Activated CD4-positive, alpha-beta memory T cell treated with anti-CD3 and anti-CD28 coated beads, Interleukin-2, amount 10 ng/mL, durations not matched to agents 7 days and 5 days (primary cell): ENCODE measurements at regions not wholly inside any gene's neighbourhood (a gene's known extent, or its start where the extent isn't known, plus 50 kb on each side); places are given as distances from the start of the nearest gene placed in this dataset.

ENCODE experiments used
- CTCF ChIA-PET: fragments of 350-600 bp; sonication (Branson Sonifier 250); formaldehyde crosslinking; loops from one replicate; lab custom pipeline; 2021; ENCODE audit warnings: antibody characterized with exemption, inconsistent platforms; lab: Charles Lee
- POLR2A ChIA-PET: fragments of 350-600 bp; sonication (Branson Sonifier 250); formaldehyde crosslinking; loops from one replicate; lab custom pipeline; 2021; ENCODE audit warnings: antibody characterized with exemption; lab: Charles Lee
- DNase-seq: peaks from one replicate; pipeline ENCODE4 v3.0.0-alpha.2; 2020
- H3K27ac Mint-ChIP-seq: one replicate; pipeline ENCODE4 v1.8.0; 2021; ENCODE audit warnings: mild to moderate bottlenecking, mixed read lengths
- H3K27me3 Mint-ChIP-seq: one replicate; pipeline ENCODE4 v1.8.0; 2021; ENCODE audit warnings: mixed read lengths
- H3K36me3 Mint-ChIP-seq: one replicate; pipeline ENCODE4 v1.8.0; 2021; ENCODE audit warnings: low read depth, mixed read lengths
- H3K4me1 Mint-ChIP-seq: one replicate; pipeline ENCODE4 v1.8.0; 2021; ENCODE audit warnings: mixed read lengths
- H3K4me3 Mint-ChIP-seq: one replicate; pipeline ENCODE4 v1.8.0; 2021; ENCODE audit warnings: mild to moderate bottlenecking, mixed read lengths
- H3K9me3 Mint-ChIP-seq: one replicate; pipeline ENCODE4 v1.8.0; 2021; ENCODE audit warnings: mixed read lengths

DNA sequence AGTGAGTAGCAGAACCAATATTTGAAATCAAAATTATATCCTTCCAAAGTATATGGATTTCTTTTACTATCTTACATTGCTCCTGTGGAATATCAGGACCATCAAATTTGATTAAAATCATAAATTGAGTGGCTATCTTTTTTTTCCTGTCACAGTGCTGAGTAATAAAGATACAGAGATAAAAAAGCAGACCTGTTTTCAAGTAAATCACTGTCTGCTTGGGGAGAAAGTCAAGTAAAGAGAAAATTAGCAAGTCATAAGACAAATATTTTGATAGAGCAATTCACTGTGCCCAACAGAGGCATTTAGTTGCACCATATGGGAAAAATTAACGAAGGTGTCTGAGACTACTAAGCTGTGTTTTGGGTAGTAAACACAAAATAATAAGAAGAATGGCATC is 933.7 kb downstream of the NTRK3 start:
- Mint-ChIP-seq H3K27ac (no peak overlapping the region), H3K36me3 (no peaks in the 10 kb centered on the region), H3K9me3 (no peaks in the 10 kb centered on the region), H3K27me3 (no peaks in the 10 kb centered on the region), H3K4me3 (no peak overlapping the region), H3K4me1 (no peaks in the 10 kb centered on the region)
- CTCF ChIA-PET = no interaction called here
- POLR2A ChIA-PET = no interaction called here
- no peak for DNase-seq

DNA sequence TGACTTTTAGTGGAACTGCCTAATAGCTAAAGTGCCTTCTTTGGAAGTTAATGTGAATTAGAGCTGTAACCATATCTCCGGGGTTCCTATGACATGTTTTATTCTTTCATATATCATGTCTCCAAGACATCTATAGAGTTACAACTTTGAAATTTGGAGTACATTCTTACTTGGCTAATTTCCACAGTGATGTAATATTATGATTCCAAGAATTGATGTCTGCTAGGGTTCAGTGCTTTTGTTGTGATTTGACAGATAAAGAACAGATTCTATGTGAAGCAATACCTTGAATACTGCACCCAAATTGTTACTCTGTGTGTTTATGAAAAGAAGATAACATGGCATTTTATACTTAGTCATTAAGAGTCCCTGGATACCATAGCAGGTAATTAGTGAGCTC is 934.3 kb downstream of the NTRK3 start:
- POLR2A ChIA-PET = no interaction called here
- Mint-ChIP-seq H3K27me3 (no peaks in the 10 kb centered on the region), H3K36me3 (no peaks in the 10 kb centered on the region), H3K9me3 (no peaks in the 10 kb centered on the region), H3K4me3 (no peak overlapping the region), H3K4me1 (no peaks in the 10 kb centered on the region), H3K27ac (no peak overlapping the region)
- CTCF ChIA-PET = no interaction called here
- DNase-seq = no peak

DNA sequence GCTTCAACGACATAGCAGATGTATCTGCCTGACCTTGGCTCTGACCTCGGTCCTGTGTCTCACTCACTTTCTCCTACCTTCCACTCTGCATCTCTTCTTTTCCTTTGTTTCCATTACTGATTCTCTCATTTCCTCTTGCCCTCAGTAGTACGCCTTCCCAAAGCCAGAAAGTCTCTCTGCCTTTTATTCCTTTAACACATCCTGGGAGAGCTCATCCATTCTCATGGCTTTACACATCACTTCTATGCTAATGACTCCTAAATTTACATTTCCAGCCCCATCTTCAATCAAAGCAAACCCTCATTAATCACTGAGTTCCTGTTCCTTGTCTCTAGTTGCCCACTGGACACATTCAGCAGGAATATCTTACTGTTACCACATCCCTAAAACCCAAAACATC is 938.6 kb downstream of the NTRK3 start:
- no peaks in the 10 kb centered on the region for H3K4me1 Mint-ChIP-seq
- no peaks in the 10 kb centered on the region for H3K9me3 Mint-ChIP-seq
- no peak overlapping the region for H3K4me3 Mint-ChIP-seq
- CTCF ChIA-PET = no interaction called here
- H3K36me3 Mint-ChIP-seq = no peaks in the 10 kb centered on the region
- H3K27me3 Mint-ChIP-seq = no peaks in the 10 kb centered on the region
- POLR2A ChIA-PET = no interaction called here
- H3K27ac Mint-ChIP-seq = no peak overlapping the region
- DNase-seq = no peak

DNA sequence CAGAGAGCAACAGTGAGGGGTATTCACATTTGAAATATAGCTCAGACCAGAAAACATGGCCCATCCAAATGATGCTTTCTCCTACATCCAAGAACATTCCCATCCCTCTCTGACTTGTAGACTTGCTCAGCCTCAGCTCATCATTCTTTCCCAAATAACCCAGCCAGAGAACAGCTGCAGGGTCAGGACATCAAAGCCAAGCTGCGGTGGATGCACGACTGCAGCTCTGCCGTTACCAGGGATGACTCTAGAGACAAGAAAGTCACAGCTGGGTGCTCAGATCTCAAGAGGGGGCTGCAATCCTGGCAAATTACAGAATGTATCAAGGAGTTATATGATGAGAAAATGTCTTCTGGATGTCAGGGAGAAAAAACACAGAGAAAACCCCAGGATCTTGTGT is 944.3 kb downstream of the NTRK3 start:
- ChIA-PET POLR2A (no interaction called here), CTCF (no interaction called here)
- Mint-ChIP-seq H3K36me3 (no peaks in the 10 kb centered on the region), H3K27me3 (no peaks in the 10 kb centered on the region), H3K4me1 (no peaks in the 10 kb centered on the region), H3K4me3 (no peak overlapping the region), H3K27ac (no peak overlapping the region), H3K9me3 (no peaks in the 10 kb centered on the region)
- DNase-seq = no peak

DNA sequence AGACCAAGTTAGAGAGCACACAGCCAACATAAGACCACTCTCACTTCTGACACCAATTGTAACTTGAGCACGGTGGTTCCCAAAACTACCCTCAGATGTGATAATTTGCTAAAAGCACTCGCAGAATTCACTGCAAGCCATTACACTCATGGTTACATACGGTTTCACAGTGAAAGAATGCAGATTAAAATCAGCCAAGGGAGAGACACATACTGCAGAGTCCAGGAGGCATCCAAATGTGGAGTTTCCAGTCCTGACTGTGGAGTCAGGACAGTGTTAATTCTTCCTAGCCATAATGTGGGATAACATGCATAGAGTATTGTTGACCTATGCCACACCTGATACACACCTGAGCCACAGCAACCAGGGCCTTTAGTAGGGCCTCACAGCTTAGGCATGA is 956.4 kb downstream of the NTRK3 start:
- DNase-seq = no peak
- H3K36me3 Mint-ChIP-seq = no peaks in the 10 kb centered on the region
- no peak overlapping the region for H3K27ac Mint-ChIP-seq
- POLR2A ChIA-PET = no interaction called here
- H3K9me3 Mint-ChIP-seq = no peaks in the 10 kb centered on the region
- H3K4me3 Mint-ChIP-seq = no peak overlapping the region
- H3K27me3 Mint-ChIP-seq = no peaks in the 10 kb centered on the region
- CTCF ChIA-PET = no interaction called here
- no peaks in the 10 kb centered on the region for H3K4me1 Mint-ChIP-seq

DNA sequence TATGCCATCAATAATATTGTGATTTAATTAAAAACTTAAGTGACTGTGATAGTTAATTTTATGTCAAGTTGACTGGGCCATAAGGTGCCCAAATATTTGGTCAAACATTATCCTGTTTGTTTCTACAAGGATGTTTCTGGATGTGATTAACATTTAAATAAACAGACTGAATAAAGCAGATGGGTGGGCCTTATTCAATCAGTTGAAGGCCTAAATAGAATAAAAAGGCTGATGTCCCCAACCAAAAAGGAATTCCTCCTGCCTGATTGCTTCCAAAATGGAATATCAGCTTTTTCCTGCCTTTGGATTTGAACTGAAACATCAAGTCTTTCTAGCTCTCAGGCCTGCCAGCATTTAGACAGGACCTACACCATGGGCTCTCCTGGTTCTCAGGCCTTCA is 961.7 kb downstream of the NTRK3 start:
- no peaks in the 10 kb centered on the region for H3K36me3 Mint-ChIP-seq
- POLR2A ChIA-PET = no interaction called here
- no peak overlapping the region for H3K4me3 Mint-ChIP-seq
- DNase-seq = no peak
- CTCF ChIA-PET = no interaction called here
- no peaks in the 10 kb centered on the region for H3K9me3 Mint-ChIP-seq
- no peaks in the 10 kb centered on the region for H3K4me1 Mint-ChIP-seq
- no peaks in the 10 kb centered on the region for H3K27me3 Mint-ChIP-seq
- H3K27ac Mint-ChIP-seq = no peak overlapping the region

DNA sequence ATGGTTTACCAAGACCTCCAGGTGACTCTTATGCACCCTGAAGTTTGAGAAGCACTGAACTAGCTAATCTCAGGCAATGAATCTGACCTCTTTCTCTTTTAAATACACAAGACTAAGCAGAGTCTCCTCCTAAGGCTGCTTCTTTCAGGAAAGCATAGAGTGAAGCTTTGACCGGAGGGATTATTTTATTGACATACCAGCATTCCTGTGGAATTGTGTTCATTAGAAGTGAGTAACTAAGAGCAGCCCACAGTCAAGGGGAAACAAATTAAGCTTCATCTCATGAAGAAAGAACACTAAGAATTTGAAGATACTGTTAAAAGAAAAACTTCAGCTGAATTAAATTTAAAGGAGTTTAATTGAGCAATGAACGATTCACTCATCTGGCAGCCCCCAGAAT is 963.5 kb downstream of the NTRK3 start:
- CTCF ChIA-PET = no interaction called here
- no peak overlapping the region for H3K4me3 Mint-ChIP-seq
- H3K4me1 Mint-ChIP-seq = no peaks in the 10 kb centered on the region
- no peaks in the 10 kb centered on the region for H3K9me3 Mint-ChIP-seq
- POLR2A ChIA-PET = no interaction called here
- H3K27ac Mint-ChIP-seq = no peak overlapping the region
- DNase-seq = no peak
- H3K36me3 Mint-ChIP-seq = no peaks in the 10 kb centered on the region
- H3K27me3 Mint-ChIP-seq = no peaks in the 10 kb centered on the region

DNA sequence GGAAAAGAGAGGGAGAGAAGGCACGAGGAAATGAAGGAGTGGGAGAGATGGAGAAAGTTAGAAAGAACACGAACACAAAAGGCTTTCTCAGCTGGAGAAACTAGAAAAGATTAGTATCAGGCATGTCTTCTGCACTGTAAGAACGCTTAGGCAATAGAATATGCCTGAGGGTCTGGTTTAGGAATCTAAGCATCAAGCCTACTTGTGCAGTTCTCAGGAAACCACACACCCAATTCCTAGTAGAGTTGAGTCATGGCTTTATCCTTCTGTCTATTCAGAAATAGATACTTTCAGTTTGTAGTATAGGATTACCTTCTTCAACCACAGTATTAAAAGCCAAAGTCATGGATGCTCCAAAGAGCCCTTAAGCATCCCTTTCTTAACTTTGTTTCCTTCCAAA is 969.4 kb downstream of the NTRK3 start:
- no peak overlapping the region for H3K27ac Mint-ChIP-seq
- ChIA-PET CTCF (no interaction called here), POLR2A (no interaction called here)
- H3K27me3 Mint-ChIP-seq = no peaks in the 10 kb centered on the region
- DNase-seq = no peak
- no peaks in the 10 kb centered on the region for H3K4me1 Mint-ChIP-seq
- H3K9me3 Mint-ChIP-seq = no peaks in the 10 kb centered on the region
- H3K4me3 Mint-ChIP-seq = no peak overlapping the region
- no peaks in the 10 kb centered on the region for H3K36me3 Mint-ChIP-seq

DNA sequence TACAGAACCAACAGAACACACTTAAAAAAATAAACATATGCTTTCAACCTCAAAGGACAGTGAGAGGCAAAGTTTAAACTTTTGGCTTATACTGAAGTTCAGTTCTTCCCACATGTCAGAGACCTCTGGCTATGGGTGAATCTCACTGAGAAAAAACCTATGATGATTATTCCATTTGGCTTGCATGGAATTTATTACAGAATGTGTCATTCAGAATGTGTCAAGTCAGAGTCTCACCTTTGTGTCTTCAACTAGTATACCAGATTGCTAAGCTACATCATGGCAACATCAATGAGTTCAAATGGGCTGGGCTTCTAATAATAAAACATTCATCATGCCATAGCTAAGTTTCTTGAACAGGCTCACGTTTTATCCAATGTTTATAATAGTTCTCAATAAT is 987.0 kb downstream of the NTRK3 start:
- Mint-ChIP-seq H3K27ac (no peak overlapping the region), H3K9me3 (no peaks in the 10 kb centered on the region)
- CTCF ChIA-PET = no interaction called here

DNA sequence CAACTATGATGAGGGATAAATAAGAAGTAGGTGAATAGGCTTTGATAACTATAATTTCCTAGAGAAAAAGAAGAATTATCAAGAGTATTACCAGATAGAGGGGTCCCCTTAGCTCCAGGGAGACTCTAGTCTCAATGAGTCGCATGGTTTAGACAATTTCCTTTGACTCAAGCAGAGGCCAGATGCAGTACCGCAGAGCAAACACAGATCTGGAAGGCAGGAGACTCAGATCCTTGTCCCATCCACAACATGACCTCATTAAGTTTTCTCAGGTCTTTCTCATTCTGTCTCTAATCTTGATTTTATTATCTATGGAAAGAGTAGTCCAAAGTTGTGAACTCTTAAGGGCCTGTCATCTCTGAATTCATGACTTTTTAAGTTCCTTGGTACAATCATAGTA is 987.9 kb downstream of the NTRK3 start:
- H3K27me3 Mint-ChIP-seq = no peaks in the 10 kb centered on the region
- no peak overlapping the region for H3K4me3 Mint-ChIP-seq
- no peaks in the 10 kb centered on the region for H3K36me3 Mint-ChIP-seq
- POLR2A ChIA-PET = no interaction called here
- CTCF ChIA-PET = no interaction called here
- no peaks in the 10 kb centered on the region for H3K4me1 Mint-ChIP-seq
- no peak overlapping the region for H3K27ac Mint-ChIP-seq
- no peaks in the 10 kb centered on the region for H3K9me3 Mint-ChIP-seq
- no peak for DNase-seq

More for the DNA sequence above, 987.0 kb downstream of the NTRK3 start:
- no peak overlapping the region for H3K4me3 Mint-ChIP-seq
- no peak for DNase-seq
- no peaks in the 10 kb centered on the region for H3K27me3 Mint-ChIP-seq
- H3K4me1 Mint-ChIP-seq = no peaks in the 10 kb centered on the region
- POLR2A ChIA-PET = no interaction called here
- H3K36me3 Mint-ChIP-seq = no peaks in the 10 kb centered on the region

DNA sequence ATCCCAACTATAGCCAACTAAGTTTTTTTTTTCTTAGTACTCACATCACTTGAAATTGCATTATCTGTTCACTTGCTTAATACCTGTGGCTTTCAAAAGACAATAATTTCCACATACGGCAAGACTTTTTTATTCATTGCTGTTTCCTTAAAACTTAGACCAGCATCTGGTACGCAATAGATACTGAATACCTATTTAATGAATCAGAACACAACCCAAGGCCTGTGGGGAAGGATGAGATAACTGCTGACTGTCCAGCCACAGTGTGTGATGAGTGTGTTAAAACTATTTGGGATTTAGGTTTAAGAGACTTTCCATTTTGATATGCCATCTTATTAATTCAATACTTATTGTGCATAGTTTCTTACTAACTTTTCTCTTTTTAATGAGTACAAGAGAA is 988.7 kb downstream of the NTRK3 start:
- Mint-ChIP-seq H3K9me3 (peaks cover under 1% of the 10 kb centered on the region), H3K4me1 (no peaks in the 10 kb centered on the region), H3K36me3 (no peaks in the 10 kb centered on the region), H3K27me3 (no peaks in the 10 kb centered on the region), H3K4me3 (no peak overlapping the region), H3K27ac (no peak overlapping the region)
- no peak for DNase-seq
- CTCF ChIA-PET = no interaction called here
- POLR2A ChIA-PET = no interaction called here

DNA sequence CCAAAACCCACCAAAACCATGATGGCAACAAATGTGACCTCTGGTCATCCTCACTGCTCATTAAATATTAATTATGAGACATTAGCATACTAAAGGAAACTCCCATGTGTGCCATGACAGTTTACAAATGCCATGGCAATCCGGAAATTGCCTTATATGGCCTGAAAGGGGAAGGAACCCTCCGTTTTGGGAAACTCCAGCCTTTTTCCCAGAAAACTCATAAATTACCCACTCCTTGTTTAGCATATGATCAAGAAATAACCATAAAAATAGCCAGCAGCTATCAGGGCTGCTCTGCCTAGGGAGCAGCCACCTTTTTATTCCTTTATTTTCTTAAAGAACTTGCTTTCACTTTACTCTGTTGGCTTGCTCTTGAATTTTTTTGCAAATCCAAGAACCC is 992.7 kb downstream of the NTRK3 start:
- H3K4me3 Mint-ChIP-seq = no peak overlapping the region
- no peak overlapping the region for H3K27ac Mint-ChIP-seq
- ChIA-PET POLR2A (no interaction called here), CTCF (no interaction called here)
- no peaks in the 10 kb centered on the region for H3K36me3 Mint-ChIP-seq
- DNase-seq = no peak
- H3K4me1 Mint-ChIP-seq = no peaks in the 10 kb centered on the region
- H3K9me3 Mint-ChIP-seq = peaks cover 5% of the 10 kb centered on the region
- no peaks in the 10 kb centered on the region for H3K27me3 Mint-ChIP-seq

DNA sequence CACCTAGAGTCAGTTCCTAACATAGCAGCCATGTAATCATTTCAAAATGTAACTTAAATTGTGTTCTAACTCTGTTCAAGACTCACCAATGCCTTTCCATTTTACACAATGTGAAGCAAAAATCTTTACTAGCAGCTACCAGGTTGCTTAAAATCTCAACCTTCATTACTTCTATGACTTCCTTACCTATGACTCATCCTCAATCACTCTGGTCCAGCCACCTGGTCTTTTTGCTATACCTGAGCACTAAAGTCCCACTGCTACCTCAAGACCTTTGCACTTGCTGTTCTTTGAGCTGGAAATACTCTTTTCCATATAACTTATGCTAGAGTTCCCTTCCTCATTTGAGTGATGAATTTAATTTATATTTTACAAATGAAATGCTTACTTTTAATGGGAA is 993.2 kb downstream of the NTRK3 start:
- no peak overlapping the region for H3K27ac Mint-ChIP-seq
- H3K36me3 Mint-ChIP-seq = no peaks in the 10 kb centered on the region
- no peak overlapping the region for H3K4me3 Mint-ChIP-seq
- ChIA-PET POLR2A (no interaction called here), CTCF (no interaction called here)
- no peaks in the 10 kb centered on the region for H3K4me1 Mint-ChIP-seq
- no peaks in the 10 kb centered on the region for H3K27me3 Mint-ChIP-seq
- no peak for DNase-seq
- H3K9me3 Mint-ChIP-seq = peaks cover 5% of the 10 kb centered on the region

DNA sequence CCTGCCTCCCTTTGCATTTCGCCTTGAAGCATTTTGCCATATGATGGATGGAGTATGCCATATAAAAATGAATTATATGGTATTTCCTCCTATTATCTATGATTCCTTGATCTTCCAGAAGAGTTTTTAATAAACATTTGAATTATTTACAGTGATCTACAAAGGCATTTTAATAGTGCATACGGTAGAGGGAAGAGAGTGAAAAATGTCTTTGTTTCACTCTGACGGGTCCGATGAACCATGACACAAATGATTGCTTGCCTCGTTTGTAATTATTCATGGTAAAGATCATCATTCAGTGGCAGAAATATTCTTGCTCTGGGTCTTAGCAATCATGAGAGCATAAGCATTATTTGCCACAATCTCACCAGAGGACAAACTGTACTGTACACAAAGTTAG is 1010.9 kb downstream of the NTRK3 start:
- CTCF ChIA-PET = no interaction called here
- H3K4me3 Mint-ChIP-seq = no peak overlapping the region

DNA sequence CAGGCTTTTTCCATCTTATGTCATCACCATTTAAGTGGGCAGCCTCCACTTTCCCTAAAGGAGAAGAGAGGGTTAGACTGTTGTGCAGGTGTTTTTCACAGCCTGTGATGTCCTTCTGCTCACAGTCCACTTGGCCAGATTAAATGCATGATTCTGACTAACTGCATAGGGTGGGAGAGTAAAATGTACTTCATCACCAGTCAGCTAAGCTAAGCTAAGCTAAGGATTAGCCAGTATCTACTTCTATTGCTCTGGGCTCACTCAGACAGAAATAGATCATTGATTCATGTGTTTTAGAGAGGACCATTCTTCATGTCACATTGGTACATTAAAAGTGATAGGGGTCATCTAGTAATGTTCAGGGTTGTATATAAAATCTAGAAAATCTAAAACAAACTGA is 1013.1 kb downstream of the NTRK3 start:
- no peaks in the 10 kb centered on the region for H3K9me3 Mint-ChIP-seq
- no peaks in the 10 kb centered on the region for H3K27me3 Mint-ChIP-seq
- no peaks in the 10 kb centered on the region for H3K4me1 Mint-ChIP-seq
- no peaks in the 10 kb centered on the region for H3K36me3 Mint-ChIP-seq
- no peak for DNase-seq
- no peak overlapping the region for H3K4me3 Mint-ChIP-seq
- POLR2A ChIA-PET = no interaction called here
- CTCF ChIA-PET = no interaction called here
- no peak overlapping the region for H3K27ac Mint-ChIP-seq

More for the DNA sequence above, 1010.9 kb downstream of the NTRK3 start:
- DNase-seq = no peak
- POLR2A ChIA-PET = no interaction called here
- no peak overlapping the region for H3K27ac Mint-ChIP-seq
- no peaks in the 10 kb centered on the region for H3K36me3 Mint-ChIP-seq
- H3K27me3 Mint-ChIP-seq = no peaks in the 10 kb centered on the region
- no peaks in the 10 kb centered on the region for H3K9me3 Mint-ChIP-seq
- no peaks in the 10 kb centered on the region for H3K4me1 Mint-ChIP-seq
